Activated CD8-positive, alpha-beta memory T cell treated with anti-CD3 and anti-CD28 coated beads for 48 hours (primary cell): ENCODE measurements at regions not wholly inside any gene's neighbourhood (a gene's known extent, or its start where the extent isn't known, plus 50 kb on each side); places are given as distances from the start of the nearest gene placed in this dataset.

ENCODE experiments used
- DNase-seq, 3 experiments: peaks; one replicate each; pipeline ENCODE4 v3.0.0-alpha.2; 2020; ENCODE audit warnings: low read depth in 2 of 3, low spot score in 2 of 3

GRCh38 chr4:56241500-56241899 is 145.8 kb downstream of the AASDH start:
- DNase-seq = no peak

GRCh38 chr4:56240554-56241174 is 146.6 kb downstream of the AASDH start:
- DNase-seq = no peak

GRCh38 chr4:56238251-56238650 is 149.0 kb downstream of the AASDH start:
- DNase-seq = no peak

- no peak for DNase-seq
Observed at GRCh38 chr4:56235725-56236124, 151.6 kb downstream of the AASDH start.

- no peak for DNase-seq
Observed at GRCh38 chr4:56235011-56235410, 152.3 kb downstream of the AASDH start.

GRCh38 chr4:56234098-56234497 is 153.2 kb downstream of the AASDH start:
- DNase-seq = no peak

GRCh38 chr4:56231410-56231809 is 155.9 kb downstream of the AASDH start:
- DNase-seq = no peak

- no peak for DNase-seq
Observed at GRCh38 chr4:56229947-56230346, 157.3 kb downstream of the AASDH start.

- DNase-seq = no peak
Observed at GRCh38 chr4:56227301-56227835, 159.9 kb downstream of the AASDH start.

GRCh38 chr4:56226579-56226978 is 160.7 kb downstream of the AASDH start:
- DNase-seq = no peak

GRCh38 chr4:56224641-56225040 is 162.7 kb downstream of the AASDH start:
- DNase-seq = no peak

GRCh38 chr4:56222514-56222913 is 164.8 kb downstream of the AASDH start:
- DNase-seq = no peak

GRCh38 chr4:56220261-56220660 is 167.0 kb downstream of the AASDH start:
- DNase-seq = no peak

GRCh38 chr4:56219447-56219846 is 167.8 kb downstream of the AASDH start:
- DNase-seq = no peak

- DNase-seq = no peak
Observed at GRCh38 chr4:56218230-56218895, 168.9 kb downstream of the AASDH start.

- no peak for DNase-seq
Observed at GRCh38 chr4:56217343-56217890, 169.9 kb downstream of the AASDH start.

GRCh38 chr4:56215901-56216300 is 171.4 kb downstream of the AASDH start:
- DNase-seq = no peak

GRCh38 chr4:56215141-56215783 is 172.0 kb downstream of the AASDH start:
- no peak for DNase-seq

- DNase-seq = no peak
Observed at GRCh38 chr4:56213543-56213942, 173.7 kb downstream of the AASDH start.

- no peak for DNase-seq
Observed at GRCh38 chr4:56212774-56213173, 174.5 kb downstream of the AASDH start.

GRCh38 chr4:56211202-56211601 is 176.1 kb downstream of the AASDH start:
- DNase-seq = no peak

- no peak for DNase-seq
Observed at GRCh38 chr4:56210397-56210796, 176.9 kb downstream of the AASDH start.
